Loucy (cell line): ENCODE measurements at regions not wholly inside any gene's neighbourhood (a gene's known extent, or its start where the extent isn't known, plus 50 kb on each side); places are given as distances from the start of the nearest gene placed in this dataset.

ENCODE experiments used
- H2AFZ ChIP-seq: fragments of 200-600 bp; sonication (generic); 2 replicates; pipeline ENCODE4 v1.6.0; 2016; ENCODE audit warnings: antibody characterized with exemption, mild to moderate bottlenecking, low read length, moderate library complexity
- H3F3A ChIP-seq: fragments of 200-600 bp; 2 replicates; pipeline ENCODE4 v1.6.0; 2016; ENCODE audit warnings: antibody characterized with exemption, low read depth, mild to moderate bottlenecking
- H3K27me3 ChIP-seq: fragments of 200-600 bp; sonication (generic); 2 replicates; pipeline ENCODE4 v1.6.1; 2014; ENCODE audit warnings: low read length, mild to moderate bottlenecking; ENCODE audit not compliant: insufficient read depth, poor library complexity, severe bottlenecking
- H3K36me3 ChIP-seq: fragments of 200-600 bp; sonication (generic); 2 replicates; pipeline ENCODE4 v1.6.1; 2016; ENCODE audit warnings: low read length; ENCODE audit not compliant: insufficient read depth
- H3K4me1 ChIP-seq: fragments of 200-600 bp; sonication (generic); 2 replicates; pipeline ENCODE4 v1.5.1; 2014; ENCODE audit warnings: low read length, mild to moderate bottlenecking; ENCODE audit not compliant: insufficient read depth, poor library complexity, severe bottlenecking
- H3K4me2 ChIP-seq: fragments of 200-600 bp; sonication (generic); 2 replicates; pipeline ENCODE4 v1.6.0; 2014; ENCODE audit warnings: antibody characterized with exemption, low read length, low read depth, mild to moderate bottlenecking; ENCODE audit not compliant: poor library complexity, severe bottlenecking
- H3K4me3 ChIP-seq: fragments of 200-600 bp; sonication (generic); 2 replicates; pipeline ENCODE4 v1.5.1; 2014; ENCODE audit warnings: low read length, mild to moderate bottlenecking, mixed read lengths; ENCODE audit not compliant: poor library complexity, severe bottlenecking
- H3K79me2 ChIP-seq: fragments of 200-600 bp; sonication (generic); 2 replicates; pipeline ENCODE4 v1.6.1; 2014; ENCODE audit warnings: low read length; ENCODE audit not compliant: insufficient read depth
- H3K9ac ChIP-seq: fragments of 200-600 bp; sonication (generic); 2 replicates; pipeline ENCODE4 v1.6.0; 2014; ENCODE audit warnings: mild to moderate bottlenecking, low read depth, low read length, moderate library complexity; ENCODE audit not compliant: poor library complexity, severe bottlenecking
- H3K9me2 ChIP-seq: fragments of 200-600 bp; sonication (generic); replicated peaks from 2 replicates; pipeline ENCODE4 v1.6.1; 2016; ENCODE audit warnings: low read depth, low read length, mixed read lengths
- H3K9me3 ChIP-seq: fragments of 200-600 bp; sonication (generic); 2 replicates; pipeline ENCODE4 v1.6.1; 2014; ENCODE audit warnings: mild to moderate bottlenecking, antibody characterized with exemption, low read length, low read depth; ENCODE audit not compliant: insufficient read depth
- H4K20me1 ChIP-seq: fragments of 200-600 bp; sonication (generic); 2 replicates; pipeline ENCODE4 v1.6.0; 2014; ENCODE audit warnings: antibody characterized with exemption, low read length, mild to moderate bottlenecking; ENCODE audit not compliant: insufficient read depth, poor library complexity, severe bottlenecking
- EZH2phosphoT487 ChIP-seq: fragments of 200-600 bp; IDR thresholded peaks from 2 replicates; pipeline ENCODE4 v1.6.1; 2018; ENCODE audit warnings: antibody characterized with exemption, mild to moderate bottlenecking, moderate library complexity, borderline replicate concordance
- TF ChIP-seq, protein P1 (sequence below): fragments of 200-600 bp; sonication (generic); conservative IDR thresholded peaks from 2 replicates; pipeline ENCODE4 v1.5.1; 2014; ENCODE audit warnings: mild to moderate bottlenecking, antibody characterized with exemption, low read length

DNA sequence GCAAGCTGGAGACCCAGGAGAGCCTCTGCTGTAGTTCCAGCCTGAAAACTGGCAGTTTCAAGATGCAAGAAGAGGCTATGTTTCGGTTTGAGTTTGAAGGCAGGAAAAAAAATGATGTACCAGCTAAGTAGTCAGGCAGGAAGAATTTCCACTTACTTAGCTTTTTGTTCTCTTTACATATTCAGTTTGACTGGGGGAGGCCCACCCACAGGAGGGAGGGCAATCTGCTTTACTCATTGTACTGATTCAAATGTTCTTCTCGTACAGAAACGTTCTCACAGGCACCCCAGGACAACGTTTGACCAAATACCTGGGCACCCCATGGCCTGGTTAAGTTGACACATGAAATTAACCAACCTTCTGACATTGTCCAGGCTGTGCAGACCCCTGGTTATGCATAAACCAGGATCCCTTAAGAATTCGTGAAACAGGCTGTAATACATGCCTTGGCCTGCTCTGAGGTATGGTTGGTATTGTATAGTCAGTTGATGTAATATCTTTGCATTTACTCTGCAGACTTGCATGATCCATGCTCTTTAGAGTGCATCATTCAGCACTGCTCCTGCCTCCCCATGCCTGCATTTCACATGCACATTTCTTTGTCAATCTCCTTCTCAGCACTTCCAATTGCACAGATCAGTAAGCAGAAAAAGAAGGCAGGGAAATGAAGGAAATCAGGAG is 687.1 kb downstream of the TAF11L14 start:
- Histone ChIP-seq H3K27me3 (no peaks in the 10 kb centered on the region), H3K4me3 (no peak overlapping the region), H3K9me2 (no peaks in the 10 kb centered on the region; the same call in 1 of the 2 replicates), H3K36me3 (no peaks in the 10 kb centered on the region), H3F3A (no peaks in the 10 kb centered on the region), H3K9me3 (no peaks in the 10 kb centered on the region), H2AFZ (no peak overlapping the region), H3K4me2 (no peak overlapping the region), H4K20me1 (no peaks in the 10 kb centered on the region), H3K4me1 (no peaks in the 10 kb centered on the region), H3K9ac (no peak overlapping the region), H3K79me2 (no peaks in the 10 kb centered on the region)
- TF ChIP-seq, protein P1, sequence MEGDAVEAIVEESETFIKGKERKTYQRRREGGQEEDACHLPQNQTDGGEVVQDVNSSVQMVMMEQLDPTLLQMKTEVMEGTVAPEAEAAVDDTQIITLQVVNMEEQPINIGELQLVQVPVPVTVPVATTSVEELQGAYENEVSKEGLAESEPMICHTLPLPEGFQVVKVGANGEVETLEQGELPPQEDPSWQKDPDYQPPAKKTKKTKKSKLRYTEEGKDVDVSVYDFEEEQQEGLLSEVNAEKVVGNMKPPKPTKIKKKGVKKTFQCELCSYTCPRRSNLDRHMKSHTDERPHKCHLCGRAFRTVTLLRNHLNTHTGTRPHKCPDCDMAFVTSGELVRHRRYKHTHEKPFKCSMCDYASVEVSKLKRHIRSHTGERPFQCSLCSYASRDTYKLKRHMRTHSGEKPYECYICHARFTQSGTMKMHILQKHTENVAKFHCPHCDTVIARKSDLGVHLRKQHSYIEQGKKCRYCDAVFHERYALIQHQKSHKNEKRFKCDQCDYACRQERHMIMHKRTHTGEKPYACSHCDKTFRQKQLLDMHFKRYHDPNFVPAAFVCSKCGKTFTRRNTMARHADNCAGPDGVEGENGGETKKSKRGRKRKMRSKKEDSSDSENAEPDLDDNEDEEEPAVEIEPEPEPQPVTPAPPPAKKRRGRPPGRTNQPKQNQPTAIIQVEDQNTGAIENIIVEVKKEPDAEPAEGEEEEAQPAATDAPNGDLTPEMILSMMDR: no peak
- no peak for TF ChIP-seq EZH2phosphoT487

DNA sequence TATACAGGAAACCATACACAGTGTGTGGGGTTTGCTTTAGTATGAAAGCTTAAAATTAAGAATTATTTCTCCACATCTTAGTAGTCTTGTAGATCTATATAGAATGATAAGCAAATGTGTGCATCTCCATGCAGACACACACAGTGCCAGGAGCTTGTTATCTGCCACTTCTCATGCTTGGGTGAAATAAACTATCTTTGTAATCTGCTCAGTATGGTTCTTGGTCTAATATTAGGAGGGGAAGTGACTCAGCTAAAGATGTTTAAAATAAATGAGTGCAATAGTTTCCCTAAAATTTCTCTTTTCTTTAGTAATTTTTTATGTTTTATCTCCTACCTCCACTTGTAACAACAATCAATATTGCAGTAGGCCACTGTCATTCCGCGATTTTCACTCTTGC is 689.6 kb downstream of the TAF11L14 start:
- H3K27me3 ChIP-seq: no peaks in the 10 kb centered on the region
- TF ChIP-seq, protein P1: no peak
- TF ChIP-seq EZH2phosphoT487: no peak
- no peaks in the 10 kb centered on the region for H3K79me2 ChIP-seq
- H3K4me1 ChIP-seq: no peaks in the 10 kb centered on the region
- no peak overlapping the region for H2AFZ ChIP-seq
- H4K20me1 ChIP-seq: no peaks in the 10 kb centered on the region
- H3K9me2 ChIP-seq: no peaks in the 10 kb centered on the region; the same call in 1 of the 2 replicates
- H3K4me3 ChIP-seq: no peak overlapping the region
- H3K4me2 ChIP-seq: no peak overlapping the region
- H3K36me3 ChIP-seq: no peaks in the 10 kb centered on the region
- H3K9ac ChIP-seq: no peak overlapping the region
- no peaks in the 10 kb centered on the region for H3K9me3 ChIP-seq
- H3F3A ChIP-seq: no peaks in the 10 kb centered on the region

DNA sequence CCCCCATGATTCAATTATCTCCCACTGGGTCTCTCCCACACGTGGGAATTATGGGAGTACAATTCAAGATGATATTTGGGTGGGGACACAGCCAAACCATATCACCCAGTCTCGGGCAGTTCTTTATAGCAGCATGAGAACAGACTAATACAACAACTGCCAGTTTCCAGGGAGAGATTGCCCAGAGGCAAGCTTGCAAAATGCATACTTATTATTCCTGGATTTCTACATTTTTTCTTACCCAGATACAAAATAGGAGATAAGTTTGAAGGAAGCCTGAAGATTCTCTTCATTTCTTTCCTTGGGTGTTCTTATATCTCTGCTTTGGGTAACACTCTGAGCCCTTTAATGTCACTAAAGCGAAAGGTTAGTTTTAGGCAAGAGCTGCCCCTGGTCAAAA is 691.2 kb downstream of the TAF11L14 start:
- no peaks in the 10 kb centered on the region for H4K20me1 ChIP-seq
- H3K9ac ChIP-seq: no peak overlapping the region
- no peaks in the 10 kb centered on the region for H3K27me3 ChIP-seq
- no peak overlapping the region for H3K4me2 ChIP-seq
- H3K4me1 ChIP-seq: no peaks in the 10 kb centered on the region
- no peak overlapping the region for H3K4me3 ChIP-seq
- H3K9me2 ChIP-seq: no peaks in the 10 kb centered on the region; the same call in 1 of the 2 replicates
- no peaks in the 10 kb centered on the region for H3K36me3 ChIP-seq
- H3K9me3 ChIP-seq: no peaks in the 10 kb centered on the region
- H3K79me2 ChIP-seq: no peaks in the 10 kb centered on the region
- no peaks in the 10 kb centered on the region for H3F3A ChIP-seq
- H2AFZ ChIP-seq: no peak overlapping the region
- TF ChIP-seq EZH2phosphoT487: no peak
- TF ChIP-seq, protein P1: no peak
